ENCODE measurements at regions not wholly inside any gene's neighbourhood (a gene's known extent, or its start where the extent isn't known, plus 50 kb on each side); places are given as distances from the start of the nearest gene placed in this dataset.

- no peak for TF ChIP-seq EZH2 (IDR thresholded peaks at IDR 0.05; ENCODE audit: low read length)
- no peak for TF ChIP-seq CTCF (optimal IDR thresholded peaks at IDR 0.05 in 1 of 3, IDR thresholded peaks at IDR 0.05 in 1 of 3, conservative IDR thresholded peaks at IDR 0.05 in 1 of 3; ENCODE audit: extremely low read depth in 1 of 3, insufficient read depth in 2 of 3, low read length in 3 of 3)
Observed at GRCh38 chr11:130593064-130593463, 144.6 kb downstream of the ADAMTS15 start.
